ENCODE measurements at regions not wholly inside any gene's neighbourhood (a gene's known extent, or its start where the extent isn't known, plus 50 kb on each side); places are given as distances from the start of the nearest gene placed in this dataset.

GRCh38 chr16:76976101-76976500 is 214.9 kb upstream of the MON1B start:
- H3K27ac ChIP-seq (replicated peaks in 1 of 4) = no peak overlapping the region
- no peaks in the 10 kb centered on the region for H3K9me3 ChIP-seq
- no peaks in the 10 kb centered on the region for H3K36me3 ChIP-seq
- TF ChIP-seq CTCF (IDR thresholded peaks at IDR 0.05) = no peak
- no peak for TF ChIP-seq POLR2AphosphoS5 (IDR thresholded peaks at IDR 0.05)
- TF ChIP-seq POLR2A (IDR thresholded peaks at IDR 0.05; ENCODE audit: low read depth) = no peak
- no peak for TF ChIP-seq EP300 (IDR thresholded peaks at IDR 0.05)
- 85% methylated on average over 3 of the region's 3 CpGs for WGBS
- intact Hi-C loops (cut with DNase I) = no loop called here
- no peaks in the 10 kb centered on the region for H3K4me1 ChIP-seq
- no peaks in the 10 kb centered on the region for H3K27me3 ChIP-seq
- no peak overlapping the region for H3K4me3 ChIP-seq
- no peak for DNase-seq (ENCODE audit: extremely low spot score)

- Histone ChIP-seq H3K9me3 (no peaks in the 10 kb centered on the region), H3K27ac (replicated peaks in 1 of 4) (no peak overlapping the region), H3K27me3 (no peaks in the 10 kb centered on the region), H3K4me3 (no peak overlapping the region), H3K36me3 (no peaks in the 10 kb centered on the region), H3K4me1 (no peaks in the 10 kb centered on the region)
- DNase-seq (ENCODE audit: extremely low spot score) = no peak
- 92% methylated on average over 2 of the region's 2 CpGs for WGBS
- TF ChIP-seq CTCF (IDR thresholded peaks at IDR 0.05) (no peak), EP300 (IDR thresholded peaks at IDR 0.05) (no peak), POLR2A (IDR thresholded peaks at IDR 0.05; ENCODE audit: low read depth) (no peak), POLR2AphosphoS5 (IDR thresholded peaks at IDR 0.05) (no peak)
- intact Hi-C loops (cut with DNase I) = no loop called here
These were observed 214.2 kb upstream of the MON1B start for GRCh38 chr16:76976756-76977155.

GRCh38 chr16:76984196-76984595 is 206.8 kb upstream of the MON1B start:
- H3K27ac ChIP-seq (replicated peaks in 1 of 4) = no peak overlapping the region
- TF ChIP-seq POLR2AphosphoS5 (IDR thresholded peaks at IDR 0.05) (no peak), POLR2A (IDR thresholded peaks at IDR 0.05; ENCODE audit: low read depth) (no peak), EP300 (IDR thresholded peaks at IDR 0.05) (no peak), CTCF (IDR thresholded peaks at IDR 0.05) (no peak)
- intact Hi-C loops (cut with DNase I) = no loop called here
- no peaks in the 10 kb centered on the region for H3K36me3 ChIP-seq
- no peaks in the 10 kb centered on the region for H3K9me3 ChIP-seq
- no peaks in the 10 kb centered on the region for H3K27me3 ChIP-seq
- no peak overlapping the region for H3K4me3 ChIP-seq
- 88% methylated on average over 3 of the region's 3 CpGs for WGBS
- no peak for DNase-seq (ENCODE audit: extremely low spot score)
- no peaks in the 10 kb centered on the region for H3K4me1 ChIP-seq

GRCh38 chr16:76985392-76986045 is 205.5 kb upstream of the MON1B start:
- Histone ChIP-seq H3K36me3 (no peaks in the 10 kb centered on the region), H3K9me3 (no peaks in the 10 kb centered on the region), H3K4me3 (no peak overlapping the region), H3K27ac (replicated peaks in 1 of 4) (no peak overlapping the region), H3K27me3 (no peaks in the 10 kb centered on the region), H3K4me1 (no peaks in the 10 kb centered on the region)
- DNase-seq (ENCODE audit: extremely low spot score) = no peak
- 34% methylated on average over 4 of the region's 4 CpGs for WGBS
- TF ChIP-seq EP300 (IDR thresholded peaks at IDR 0.05) = no peak
- TF ChIP-seq POLR2AphosphoS5 (IDR thresholded peaks at IDR 0.05) = no peak
- no peak for TF ChIP-seq CTCF (IDR thresholded peaks at IDR 0.05)
- TF ChIP-seq POLR2A (IDR thresholded peaks at IDR 0.05; ENCODE audit: low read depth) = no peak
- intact Hi-C loops (cut with DNase I) = no loop called here

- H3K27me3 ChIP-seq = no peaks in the 10 kb centered on the region
- TF ChIP-seq POLR2AphosphoS5 (IDR thresholded peaks at IDR 0.05) (no peak), POLR2A (IDR thresholded peaks at IDR 0.05; ENCODE audit: low read depth) (no peak), EP300 (IDR thresholded peaks at IDR 0.05) (no peak)
- WGBS = 55% methylated on average over 2 of the region's 2 CpGs
These were observed 202.5 kb upstream of the MON1B start for GRCh38 chr16:76988526-76988925.

More at GRCh38 chr16:76988526-76988925, 202.5 kb upstream of the MON1B start:
- H3K36me3 ChIP-seq = no peaks in the 10 kb centered on the region
- DNase-seq (ENCODE audit: extremely low spot score) = no peak
- no peak overlapping the region for H3K27ac ChIP-seq (replicated peaks in 1 of 4)
- H3K9me3 ChIP-seq = no peaks in the 10 kb centered on the region
- no peaks in the 10 kb centered on the region for H3K4me1 ChIP-seq
- H3K4me3 ChIP-seq = no peak overlapping the region
- intact Hi-C loops (cut with DNase I) = no loop called here
